Sigmoid colon (tissue), 6 donors: ENCODE measurements at regions not wholly inside any gene's neighbourhood (a gene's known extent, or its start where the extent isn't known, plus 50 kb on each side); places are given as distances from the start of the nearest gene placed in this dataset.

Experiments used
- DNase-seq: peaks from one replicate; pipeline ENCODE4 v3.0.0-alpha.2; 2019
- H3K27ac ChIP-seq, 4 donors: fragments of 200-600 bp; sonication (generic); one replicate each; pipeline ENCODE4 v1.5.1; 2016 to 2019; ENCODE audit warnings: mild to moderate bottlenecking in 1 of 4
- H3K27me3 ChIP-seq, 3 donors: fragments of 200-600 bp; sonication (generic); one replicate each; pipeline ENCODE4 v1.5.1; 2019; ENCODE audit warnings: mild to moderate bottlenecking in 1 of 3
- H3K36me3 ChIP-seq, 4 donors: fragments of 200-600 bp; sonication (generic); one replicate each; pipeline ENCODE4 v1.5.1; 2016 to 2019
- H3K4me1 ChIP-seq, 4 donors: fragments of 200-600 bp; sonication (generic); one replicate each; pipeline ENCODE4 v1.5.1; 2017 to 2019
- H3K4me3 ChIP-seq, 4 donors: fragments of 200-600 bp; sonication (generic); one replicate each; pipeline ENCODE4 v1.5.1; 2017 to 2019; ENCODE audit warnings: mild to moderate bottlenecking in 2 of 4, moderate library complexity in 1 of 4
- H3K9me3 ChIP-seq, 4 donors: fragments of 200-600 bp in 3 of 4; sonication (generic) in 3 of 4; one replicate each; pipeline versions ENCODE4 v1.5.1 to v1.6.1; 2013 to 2019
- CTCF ChIP-seq, 4 experiments: fragments of 450-650 bp in 3 of 4; fragments of 200-600 bp in 1 of 4; IDR thresholded peaks; one replicate each; pipeline ENCODE4 v1.5.1; 2016 to 2019; ENCODE audit warnings: antibody characterized with exemption in 4 of 4, mild to moderate bottlenecking in 3 of 4, moderate library complexity in 2 of 4
- EP300 ChIP-seq, 4 donors: sonication (generic); formaldehyde crosslinking; IDR thresholded peaks; one replicate each; pipeline ENCODE4 v1.6.1; 2017; ENCODE audit warnings: antibody characterized with exemption in 4 of 4
- POLR2A ChIP-seq, 2 donors: fragments of 450-650 bp; IDR thresholded peaks; one replicate each; pipeline ENCODE4 v1.6.1; 2016; ENCODE audit warnings: antibody characterized with exemption in 2 of 2, mild to moderate bottlenecking in 2 of 2, moderate library complexity in 2 of 2
- POLR2AphosphoS5 ChIP-seq, 4 donors: sonication (generic); formaldehyde crosslinking; IDR thresholded peaks; one replicate each; pipeline ENCODE4 v1.6.1; 2017; ENCODE audit warnings: antibody characterized with exemption in 4 of 4
- WGBS, 2 donors: extraction: QIAGEN DNeasy Blood & Tissue Kit; methylation state at CpG; one replicate each; pipeline ENCODE4 v1.1.7; 2013; 5-methylcytosine and 5-hydroxymethylcytosine counted together
- intact Hi-C: fragments of 100-400 bp; cut with DNase I; formaldehyde crosslinking; loops from one replicate; pipeline ENCODE4 v1.15.1; 2023
- donor health status: healthy with polysubstance abuse.
- donor health status: healthy.

DNA sequence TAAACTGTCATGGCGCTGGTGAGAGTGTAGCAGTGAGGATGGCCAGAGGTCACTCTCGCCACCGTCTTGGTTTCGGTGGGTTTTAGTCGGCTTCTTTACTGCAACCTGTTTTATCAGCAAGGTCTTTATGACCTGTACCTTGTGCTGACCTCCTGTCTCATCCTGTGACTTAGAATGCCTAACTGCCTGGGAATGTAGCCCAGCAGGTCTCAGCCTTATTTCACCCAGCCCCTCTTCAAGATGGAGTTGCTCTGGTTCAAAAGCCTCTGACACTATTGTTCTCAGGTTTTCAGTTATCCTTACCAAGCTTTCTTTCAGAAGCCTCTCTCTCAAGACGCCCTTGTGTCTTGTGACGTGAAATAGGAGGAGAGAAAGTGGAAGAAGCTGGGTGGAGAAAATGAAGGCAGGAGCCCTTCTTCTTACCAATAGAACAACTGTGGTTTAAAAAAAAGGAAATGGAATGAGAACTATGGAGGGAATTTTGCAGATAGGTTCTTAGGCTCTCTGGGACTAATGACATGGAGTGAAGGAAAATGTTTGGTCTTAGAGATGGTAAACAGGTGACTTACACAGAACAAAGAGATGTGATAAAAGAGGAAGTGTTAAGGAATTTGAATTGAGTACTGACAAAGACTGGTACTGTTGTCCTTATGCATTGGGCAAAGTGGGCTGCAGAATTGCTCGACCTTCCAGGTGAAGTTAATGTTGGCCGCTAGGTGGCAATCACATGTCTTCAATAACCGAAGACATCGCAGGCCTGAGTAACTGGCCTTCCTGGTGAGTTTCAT, 133.3 kb upstream of the RAI14 start:
- DNase-seq, result peak; percentile 88
- Histone ChIP-seq H3K27ac (peak overlapping the region; percentile 10 to 80 (median 68)), H3K27me3 (no peaks in the 10 kb centered on the region), H3K4me3 (no peak overlapping the region), H3K36me3 (no peaks in the 10 kb centered on the region), H3K9me3 (no peaks in the 10 kb centered on the region), H3K4me1 (peaks cover 0 to 28% (median 23%) of the 10 kb centered on the region in 4 donors)
- TF ChIP-seq POLR2A (IDR thresholded peaks at IDR 0.05) (no peak), CTCF (IDR thresholded peaks at IDR 0.05) (peak; percentile 36 to 72 (median 70)), POLR2AphosphoS5 (IDR thresholded peaks at IDR 0.05) (peak in 1 of 4 donors; percentile 13), EP300 (IDR thresholded peaks at IDR 0.05) (no peak)
- intact Hi-C loops, result loop anchor here (1.0 to 2.0 kb wide), 3 partner anchors 36 to 376 kb away; partner anchors contain the start of gene TTC23L
- 42 to 51% methylated on average over 11 of the region's 11 CpGs for WGBS, 2 donors

DNA sequence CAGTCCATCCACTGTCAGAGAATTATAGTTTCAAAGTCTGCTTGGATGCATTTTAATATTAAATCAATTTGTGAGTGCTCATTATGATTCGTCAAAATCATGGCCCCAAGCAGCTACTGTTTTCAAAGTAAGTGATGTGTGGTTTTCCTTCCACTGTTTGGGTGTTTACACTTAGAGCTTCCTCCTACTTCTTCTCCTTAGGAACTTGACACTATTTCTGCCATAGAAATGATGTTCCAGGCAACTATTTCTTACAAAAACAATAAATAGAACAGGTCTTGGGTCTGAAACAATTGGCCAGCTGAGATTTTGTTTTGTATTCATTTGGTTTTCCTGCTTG, 132.8 kb upstream of the RAI14 start:
- H3K4me3 ChIP-seq, result no peak overlapping the region
- H3K27ac ChIP-seq, result peak overlapping the region; percentile 10 to 80 (median 68)
- no peaks in the 10 kb centered on the region for H3K27me3 ChIP-seq
- no peaks in the 10 kb centered on the region for H3K36me3 ChIP-seq
- no peak for TF ChIP-seq CTCF (IDR thresholded peaks at IDR 0.05)
- no peak for TF ChIP-seq POLR2AphosphoS5 (IDR thresholded peaks at IDR 0.05)
- no peak for TF ChIP-seq EP300 (IDR thresholded peaks at IDR 0.05)
- no peak for TF ChIP-seq POLR2A (IDR thresholded peaks at IDR 0.05)
- peaks cover 0 to 31% (median 25%) of the 10 kb centered on the region in 4 donors for H3K4me1 ChIP-seq
- no peaks in the 10 kb centered on the region for H3K9me3 ChIP-seq
- 2% methylated on average over 1 of the region's 1 CpG for WGBS, 2 donors
- no peak for DNase-seq
- intact Hi-C loops, result loop anchor here (1.0 to 2.0 kb wide), 3 partner anchors 37 to 375 kb away; partner anchors contain the start of gene TTC23L

DNA sequence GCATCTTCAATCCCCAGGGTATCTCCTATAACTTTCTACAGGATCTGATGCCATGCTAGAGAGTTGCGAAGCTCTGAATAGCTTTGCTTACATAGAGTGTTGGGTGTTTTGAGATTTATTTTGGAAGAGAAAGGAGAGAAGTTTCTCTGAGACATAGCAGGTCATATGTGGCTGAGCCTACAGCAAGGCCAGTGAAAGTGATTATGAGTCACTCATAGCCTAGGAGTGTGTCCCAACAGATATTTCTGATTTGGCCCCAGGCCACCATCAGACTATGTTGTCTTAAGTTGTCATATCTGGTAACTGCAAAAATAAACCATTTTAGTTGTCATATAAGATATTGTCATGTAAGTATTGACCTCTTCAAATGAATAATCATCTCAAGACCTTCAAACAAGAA, 132.0 kb upstream of the RAI14 start:
- TF ChIP-seq POLR2AphosphoS5 (IDR thresholded peaks at IDR 0.05), result no peak
- TF ChIP-seq CTCF (IDR thresholded peaks at IDR 0.05), result no peak
- no peak for TF ChIP-seq POLR2A (IDR thresholded peaks at IDR 0.05)
- no peak for TF ChIP-seq EP300 (IDR thresholded peaks at IDR 0.05)
- no peak for DNase-seq
- H3K27ac ChIP-seq, result peak overlapping the region in 2 of 4 donors; percentile 58 to 78
- H3K36me3 ChIP-seq, result no peaks in the 10 kb centered on the region
- H3K9me3 ChIP-seq, result no peaks in the 10 kb centered on the region
- no peaks in the 10 kb centered on the region for H3K27me3 ChIP-seq
- intact Hi-C loops, result no loop called here
- 87 to 97% methylated on average over 1 of the region's 1 CpG for WGBS, 2 donors
- peaks cover 0 to 37% (median 31%) of the 10 kb centered on the region in 4 donors for H3K4me1 ChIP-seq
- no peak overlapping the region for H3K4me3 ChIP-seq

DNA sequence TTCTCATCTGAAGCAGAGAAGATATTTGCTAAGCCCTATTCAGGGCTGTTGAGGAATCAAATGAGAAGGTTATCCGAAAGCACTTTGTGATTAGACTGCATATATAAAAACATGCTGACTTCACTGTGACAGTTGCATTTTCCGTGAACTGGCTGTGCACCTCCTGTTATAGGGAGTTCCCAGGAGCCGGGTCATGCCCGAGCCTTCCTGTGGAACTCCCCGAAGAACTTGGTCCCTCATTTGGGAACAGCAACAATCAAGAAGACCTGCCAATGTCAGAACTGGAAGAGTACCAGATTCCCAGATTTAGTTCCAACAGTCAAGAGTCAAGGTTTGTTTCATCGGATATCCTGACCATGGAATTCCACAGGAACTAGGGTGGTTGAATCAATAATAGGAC, 130.4 kb upstream of the RAI14 start:
- 79 to 86% methylated on average over 6 of the region's 6 CpGs for WGBS, 2 donors
- intact Hi-C loops, result no loop called here
- no peak for DNase-seq
- no peak for TF ChIP-seq EP300 (IDR thresholded peaks at IDR 0.05)
- peak in 1 of 4 donors; percentile 30 for TF ChIP-seq POLR2AphosphoS5 (IDR thresholded peaks at IDR 0.05)
- Histone ChIP-seq H3K4me1 (peaks cover 0 to 45% (median 38%) of the 10 kb centered on the region in 4 donors), H3K9me3 (no peaks in the 10 kb centered on the region), H3K27ac (no peak overlapping the region), H3K27me3 (no peaks in the 10 kb centered on the region), H3K4me3 (no peak overlapping the region), H3K36me3 (no peaks in the 10 kb centered on the region)

DNA sequence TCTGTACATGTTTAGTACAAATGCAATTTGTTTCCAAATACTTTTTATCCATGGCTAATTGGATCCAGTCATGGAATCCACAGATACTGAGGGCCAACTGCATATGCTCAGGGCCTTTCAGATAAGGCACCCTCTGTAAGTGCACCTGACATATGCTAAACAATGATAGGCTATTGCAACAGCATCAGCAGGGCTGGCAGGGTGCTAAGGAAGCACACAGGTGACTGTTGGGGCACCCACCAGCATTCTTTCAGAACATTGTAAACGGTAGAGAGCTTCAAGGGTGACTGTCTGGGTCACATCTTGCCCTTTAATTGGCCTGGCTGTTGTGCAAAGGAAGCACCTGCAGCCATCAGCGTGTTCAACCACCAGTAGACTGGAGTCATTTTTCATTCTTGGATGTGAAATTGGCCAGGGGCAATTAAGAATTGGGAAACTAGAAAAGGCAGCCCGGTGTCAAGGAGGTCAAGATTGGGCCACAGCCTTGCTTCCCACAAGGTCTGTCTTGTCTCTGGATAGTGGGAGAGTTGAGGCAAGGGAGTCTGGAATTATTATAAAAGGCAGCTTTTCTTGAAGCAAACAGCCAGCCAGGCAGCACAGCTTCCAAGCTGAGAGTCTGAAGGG, 129.3 kb upstream of the RAI14 start:
- no peaks in the 10 kb centered on the region for H3K9me3 ChIP-seq
- no peak overlapping the region for H3K27ac ChIP-seq
- 41 to 70% methylated on average over 3 of the region's 3 CpGs for WGBS, 2 donors
- H3K27me3 ChIP-seq, result no peaks in the 10 kb centered on the region
- H3K36me3 ChIP-seq, result no peaks in the 10 kb centered on the region
- intact Hi-C loops, result no loop called here
- no peak overlapping the region for H3K4me3 ChIP-seq
- no peak for DNase-seq
- TF ChIP-seq POLR2A (IDR thresholded peaks at IDR 0.05), result no peak
- no peak for TF ChIP-seq EP300 (IDR thresholded peaks at IDR 0.05)
- TF ChIP-seq CTCF (IDR thresholded peaks at IDR 0.05), result no peak
- H3K4me1 ChIP-seq, result peaks cover 0 to 52% (median 42%) of the 10 kb centered on the region in 4 donors
